Gastrocnemius medialis (tissue), 4 donors: ENCODE measurements at regions not wholly inside any gene's neighbourhood (a gene's known extent, or its start where the extent isn't known, plus 50 kb on each side); places are given as distances from the start of the nearest gene placed in this dataset.

Experiments
- CTCF ChIP-seq, 5 experiments: fragments of 450-650 bp in 3 of 5; fragments of 200-600 bp in 2 of 5; sonication (generic) in 2 of 5; IDR thresholded peaks in 4 of 5; conservative IDR thresholded peaks in 1 of 5; 1 replicate in 4 of 5; 2 replicates in 1 of 5; pipeline ENCODE4 v1.5.1; 2016 to 2019; ENCODE audit warnings: antibody characterized with exemption in 5 of 5, mild to moderate bottlenecking in 3 of 5, moderate library complexity in 3 of 5
- POLR2A ChIP-seq, 2 donors: fragments of 450-650 bp; IDR thresholded peaks; one replicate each; pipeline ENCODE4 v1.6.1; 2017; ENCODE audit warnings: antibody characterized with exemption in 2 of 2, mild to moderate bottlenecking in 2 of 2, moderate library complexity in 2 of 2

- no peak for TF ChIP-seq CTCF (IDR thresholded peaks at IDR 0.05 in 4 of 5, conservative IDR thresholded peaks at IDR 0.05 in 1 of 5)
- no peak for TF ChIP-seq POLR2A (IDR thresholded peaks at IDR 0.05)
Measured at GRCh38 chrX:39477762-39478120, 620.0 kb downstream of the BCOR start.
